GM23338 (cell line): ENCODE measurements at regions not wholly inside any gene's neighbourhood (a gene's known extent, or its start where the extent isn't known, plus 50 kb on each side); places are given as distances from the start of the nearest gene placed in this dataset.
A peak's percentile ranks its signal among the peaks of the same experiment; 100 is the strongest.

Experiments
- ATAC-seq: fragments of 200-7000 bp; cut with Tn5 transposase; 3 replicates; pipeline ENCODE4 v1.9.1; 2020
- DNase-seq: peaks from one replicate; pipeline ENCODE4 v3.0.0-alpha.2; 2015; ENCODE audit warnings: low spot score
- H2AFZ ChIP-seq: fragments of 200-600 bp; sonication (generic); 2 replicates; pipeline ENCODE4 v1.8.0; 2016; ENCODE audit warnings: antibody characterized with exemption, mild to moderate bottlenecking, moderate library complexity
- H3F3A ChIP-seq: fragments of 200-600 bp; sonication (generic); replicated peaks from 2 replicates; pipeline ENCODE4 v1.8.0; 2017; ENCODE audit warnings: antibody characterized with exemption, mixed run types, low read depth
- H3K27ac ChIP-seq: fragments of 200-600 bp; sonication (generic); 2 replicates; pipeline ENCODE4 v1.6.1; 2016; ENCODE audit warnings: low read depth
- H3K27me3 ChIP-seq: fragments of 200-600 bp; sonication (generic); 2 replicates; pipeline ENCODE4 v1.8.0; 2016; ENCODE audit warnings: mild to moderate bottlenecking, mixed run types, moderate library complexity; ENCODE audit not compliant: insufficient read depth
- H3K36me3 ChIP-seq: fragments of 200-600 bp; sonication (generic); 2 replicates; pipeline ENCODE4 v1.8.0; 2016; ENCODE audit warnings: mild to moderate bottlenecking; ENCODE audit not compliant: insufficient read depth
- H3K4me1 ChIP-seq: fragments of 200-600 bp; sonication (generic); 2 replicates; pipeline ENCODE4 v1.8.0; 2016; ENCODE audit warnings: mild to moderate bottlenecking, moderate library complexity; ENCODE audit not compliant: insufficient read depth
- H3K4me2 ChIP-seq: fragments of 200-600 bp; sonication (generic); 2 replicates; pipeline ENCODE4 v1.7.1; 2017; ENCODE audit warnings: mixed run types
- H3K4me3 ChIP-seq: fragments of 200-600 bp; sonication (generic); 2 replicates; pipeline ENCODE4 v1.6.1; 2016; ENCODE audit warnings: mixed run types
- H3K79me2 ChIP-seq: fragments of 200-600 bp; sonication (generic); replicated peaks from 2 replicates; pipeline ENCODE4 v1.8.0; 2017; ENCODE audit warnings: mild to moderate bottlenecking; ENCODE audit not compliant: insufficient read depth
- H3K9me2 ChIP-seq: fragments of 200-600 bp; sonication (generic); 2 replicates; pipeline ENCODE4 v1.8.0; 2017; ENCODE audit not compliant: insufficient read depth
- H4K20me1 ChIP-seq: fragments of 200-600 bp; sonication (generic); replicated peaks from 2 replicates; pipeline ENCODE4 v1.8.0; 2017; ENCODE audit warnings: mild to moderate bottlenecking; ENCODE audit not compliant: insufficient read depth
- H3K27ac Mint-ChIP-seq: 2 replicates; pipeline ENCODE4 v1.8.0; 2020; ENCODE audit warnings: inconsistent platforms, mild to moderate bottlenecking, moderate library complexity, mixed read lengths
- H3K27me3 Mint-ChIP-seq: 3 replicates; pipeline ENCODE4 v1.8.0; 2022; ENCODE audit warnings: low read depth, mild to moderate bottlenecking, moderate library complexity, mixed read lengths, inconsistent platforms; ENCODE audit not compliant: insufficient read depth, poor library complexity
- H3K36me3 Mint-ChIP-seq: 3 replicates; pipeline ENCODE4 v1.8.0; 2021; ENCODE audit warnings: low read depth, mild to moderate bottlenecking, inconsistent platforms, moderate library complexity, mixed read lengths
- H3K4me1 Mint-ChIP-seq: 3 replicates; pipeline ENCODE4 v1.8.0; 2020; ENCODE audit warnings: mild to moderate bottlenecking, inconsistent platforms, mixed read lengths
- H3K4me3 Mint-ChIP-seq: 3 replicates; pipeline ENCODE4 v1.8.0; 2021; ENCODE audit warnings: moderate library complexity, mild to moderate bottlenecking, inconsistent platforms, mixed read lengths
- H3K9me3 Mint-ChIP-seq: 3 replicates; pipeline ENCODE4 v1.8.0; 2020; ENCODE audit warnings: moderate library complexity, mild to moderate bottlenecking, inconsistent platforms, mixed read lengths
- CREB1 ChIP-seq: fragments of 250-450 bp; sonication (Bioruptor Pico); IDR thresholded peaks from 2 replicates; pipeline ENCODE4 v1.5.0; 2020; ENCODE audit warnings: low read depth, mild to moderate bottlenecking, moderate library complexity
- EZH2 ChIP-seq: fragments of 200-600 bp; sonication (generic); IDR thresholded peaks from one replicate; pipeline ENCODE4 v1.8.0; 2017; ENCODE audit warnings: antibody characterized with exemption, mild to moderate bottlenecking, low read depth; ENCODE audit not compliant: unreplicated experiment
- EZH2phosphoT487 ChIP-seq: fragments of 200-600 bp; sonication (generic); IDR thresholded peaks from one replicate; pipeline ENCODE4 v1.8.1; 2018; ENCODE audit warnings: antibody characterized with exemption; ENCODE audit not compliant: unreplicated experiment
- JUNB ChIP-seq: IDR thresholded peaks from one replicate; pipeline ENCODE4 v1.6.1; 2016; ENCODE audit warnings: antibody characterized with exemption; ENCODE audit not compliant: unreplicated experiment
- NANOG ChIP-seq: IDR thresholded peaks from 2 replicates; pipeline ENCODE4 v1.6.1; 2016; ENCODE audit warnings: antibody characterized with exemption, borderline replicate concordance
- POLR2AphosphoS5 ChIP-seq: IDR thresholded peaks from 2 replicates; pipeline ENCODE4 v1.6.1; 2016; ENCODE audit warnings: antibody characterized with exemption, low read depth
- STAT1 ChIP-seq: IDR thresholded peaks from one replicate; pipeline ENCODE4 v1.6.1; 2016; ENCODE audit warnings: antibody characterized with exemption; ENCODE audit not compliant: unreplicated experiment
- ZNF331 ChIP-seq: fragments of 250-450 bp; sonication (Bioruptor Pico); IDR thresholded peaks from 2 replicates; pipeline ENCODE4 v1.5.0; 2020; ENCODE audit warnings: low read depth, mild to moderate bottlenecking, moderate library complexity
- ZNF462 ChIP-seq: fragments of 250-450 bp; sonication (Bioruptor Pico); IDR thresholded peaks from 2 replicates; pipeline ENCODE4 v1.5.0; 2020; ENCODE audit warnings: mild to moderate bottlenecking, moderate library complexity

- TF ChIP-seq ZNF462 (CRISPR knock-in tag) (no peak), EZH2 (no peak), CREB1 (CRISPR knock-in tag) (no peak), ZNF331 (CRISPR knock-in tag) (no peak)
These were observed 182.7 kb upstream of the SIX2 start (continued) for GRCh38 chr2:45191976-45192375.

- Histone ChIP-seq H3K36me3 (no peaks in the 10 kb centered on the region), H3K4me1 (peaks cover 9% of the 10 kb centered on the region; the same call in 1 of the 2 replicates), H3F3A (no peaks in the 10 kb centered on the region), H3K4me2 (no peak overlapping the region), H3K27ac (no peak overlapping the region), H2AFZ (peak overlapping the region; percentile 38; the same call in 1 of the 2 replicates), H3K9me2 (peaks cover 2% of the 10 kb centered on the region; the same call in 1 of the 2 replicates), H3K27me3 (no peaks in the 10 kb centered on the region), H4K20me1 (no peaks in the 10 kb centered on the region), H3K4me3 (no peak overlapping the region), H3K79me2 (no peaks in the 10 kb centered on the region)
- Mint-ChIP-seq H3K9me3 (no peaks in the 10 kb centered on the region; the same call in 2 of the 3 replicates), H3K4me1 (peaks cover 21% of the 10 kb centered on the region), H3K36me3 (no peaks in the 10 kb centered on the region), H3K27ac (no peak overlapping the region; the same call in 1 of the 2 replicates), H3K4me3 (no peak overlapping the region), H3K27me3 (peaks cover 2% of the 10 kb centered on the region)
- DNase-seq (no peak), ATAC-seq (no peak)
- TF ChIP-seq EZH2phosphoT487: no peak
- TF ChIP-seq ZNF462 (CRISPR knock-in tag): no peak
- TF ChIP-seq STAT1: no peak
- no peak for TF ChIP-seq NANOG
- TF ChIP-seq ZNF331 (CRISPR knock-in tag): no peak
- TF ChIP-seq JUNB: no peak
- TF ChIP-seq CREB1 (CRISPR knock-in tag): no peak
- TF ChIP-seq POLR2AphosphoS5: no peak
These were observed 182.1 kb upstream of the SIX2 start for GRCh38 chr2:45191146-45191863.
